GM13977 (cell line): ENCODE measurements at regions not wholly inside any gene's neighbourhood (a gene's known extent, or its start where the extent isn't known, plus 50 kb on each side); places are given as distances from the start of the nearest gene placed in this dataset.
"Not testable (repeated sequence)": the region's sequence is repeated elsewhere in the genome, so short reads cannot be mapped to it uniquely, and the experiment has no call there.

Experiments used
- DNase-seq: peaks from one replicate; pipeline ENCODE4 v3.0.0; 2012; ENCODE audit warnings: low spot score
- in situ Hi-C: fragments of 300-500 bp; cut with MboI; formaldehyde crosslinking; loops from one replicate; pipeline ENCODE4 v1.12.0; 2022; ENCODE audit warnings: low sequenced_read_pairs, low pct_unique_long_range_greater_than_20kb, mixed read lengths, inconsistent platforms; ENCODE audit not compliant: unreplicated experiment

DNA sequence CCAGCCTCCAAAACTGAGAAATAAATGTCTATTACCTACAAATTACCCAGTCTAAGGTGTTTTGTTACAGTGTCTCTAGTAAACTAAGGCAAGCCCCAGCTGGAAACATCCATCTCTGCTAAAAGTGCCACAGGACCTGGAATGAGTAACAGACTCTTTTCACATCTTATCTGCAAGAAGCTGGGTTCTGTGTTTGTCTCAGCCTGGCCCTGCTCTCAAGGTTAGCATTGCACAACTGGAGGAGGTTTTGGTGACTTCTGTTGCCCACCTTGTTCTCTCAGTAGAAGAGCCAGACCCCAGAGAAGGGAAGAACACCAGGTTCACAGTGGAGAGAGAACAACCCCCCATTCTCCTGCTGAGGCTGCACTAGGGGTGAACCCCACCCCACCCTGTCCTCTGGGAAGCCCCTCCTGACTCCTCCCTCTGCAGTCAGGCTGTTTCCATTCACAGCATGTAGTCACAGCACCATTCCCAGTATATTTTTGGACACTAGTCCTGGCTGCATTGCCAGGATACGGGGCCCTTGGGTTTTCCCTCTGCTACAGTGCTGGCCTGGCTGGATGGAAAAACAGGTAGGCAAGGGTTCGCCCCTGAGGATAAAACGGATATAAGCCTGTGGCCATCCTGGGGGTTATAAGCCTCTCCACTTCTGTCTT, 280.0 kb downstream of the BCL2L11 start:
- in situ Hi-C loops, DNase-seq: not testable (repeated sequence)

- DNase-seq, in situ Hi-C loops: not testable (repeated sequence)
Measured at GRCh38 chr2:111401270-111402140, 280.8 kb downstream of the BCL2L11 start.

DNA sequence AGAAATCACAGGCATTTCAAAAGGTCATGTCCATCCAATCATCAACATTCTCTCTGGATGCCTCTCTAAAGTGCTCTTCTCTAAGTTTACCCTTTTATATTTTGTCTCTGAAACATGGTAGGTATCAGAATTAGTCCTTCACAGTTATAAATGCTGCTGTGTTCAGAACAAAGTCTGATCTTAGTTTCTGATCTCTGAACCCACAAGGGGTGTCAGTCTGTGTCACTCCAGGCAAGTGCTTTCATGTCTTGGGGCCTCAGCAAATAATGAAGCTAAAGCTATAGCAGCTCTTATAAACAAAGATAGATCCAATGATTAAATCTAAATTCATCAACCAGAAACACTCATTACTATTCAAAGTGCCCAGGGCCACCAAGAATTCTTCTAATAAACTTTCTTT, 281.7 kb downstream of the BCL2L11 start:
- in situ Hi-C loops, DNase-seq: not testable (repeated sequence)

GRCh38 chr2:111403287-111403686, 282.6 kb downstream of the BCL2L11 start:
- in situ Hi-C loops, DNase-seq: not testable (repeated sequence)

- DNase-seq, in situ Hi-C loops: not testable (repeated sequence)
Measured at GRCh38 chr2:111406616-111407015, 285.9 kb downstream of the BCL2L11 start.

DNA sequence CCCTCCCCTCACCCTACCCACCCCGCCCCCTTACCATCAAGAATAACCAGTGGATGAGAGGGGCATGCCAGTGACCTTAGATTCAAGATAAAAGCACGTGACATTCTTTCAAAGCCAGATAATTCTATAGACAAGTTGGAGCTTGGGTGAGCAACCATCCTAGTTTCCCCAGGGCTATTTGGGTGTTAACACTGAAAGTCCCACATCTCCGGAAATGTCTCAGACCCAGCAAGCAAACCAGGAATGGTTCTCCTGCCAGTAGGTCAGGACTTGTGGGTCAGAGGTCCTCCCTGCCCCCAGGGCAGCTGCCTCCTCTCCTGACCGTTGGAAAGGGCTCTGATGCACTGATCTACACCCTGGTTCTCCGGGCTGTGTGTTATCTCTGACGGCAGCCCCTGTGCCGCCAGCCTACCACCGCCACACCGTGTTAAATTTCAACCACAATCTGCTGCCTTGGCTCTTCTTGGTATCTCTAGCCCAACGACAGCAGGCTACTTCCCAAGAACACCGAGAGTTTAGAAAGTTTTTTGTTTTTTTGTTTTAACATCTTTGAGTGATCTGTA, 287.0 kb downstream of the BCL2L11 start:
- in situ Hi-C loops, DNase-seq: not testable (repeated sequence)

- DNase-seq, in situ Hi-C loops: not testable (repeated sequence)
Measured at GRCh38 chr2:111410868-111411406, 290.2 kb downstream of the BCL2L11 start.

- DNase-seq, in situ Hi-C loops: not testable (repeated sequence)
Measured at GRCh38 chr2:111411867-111412681, 291.4 kb downstream of the BCL2L11 start.

DNA sequence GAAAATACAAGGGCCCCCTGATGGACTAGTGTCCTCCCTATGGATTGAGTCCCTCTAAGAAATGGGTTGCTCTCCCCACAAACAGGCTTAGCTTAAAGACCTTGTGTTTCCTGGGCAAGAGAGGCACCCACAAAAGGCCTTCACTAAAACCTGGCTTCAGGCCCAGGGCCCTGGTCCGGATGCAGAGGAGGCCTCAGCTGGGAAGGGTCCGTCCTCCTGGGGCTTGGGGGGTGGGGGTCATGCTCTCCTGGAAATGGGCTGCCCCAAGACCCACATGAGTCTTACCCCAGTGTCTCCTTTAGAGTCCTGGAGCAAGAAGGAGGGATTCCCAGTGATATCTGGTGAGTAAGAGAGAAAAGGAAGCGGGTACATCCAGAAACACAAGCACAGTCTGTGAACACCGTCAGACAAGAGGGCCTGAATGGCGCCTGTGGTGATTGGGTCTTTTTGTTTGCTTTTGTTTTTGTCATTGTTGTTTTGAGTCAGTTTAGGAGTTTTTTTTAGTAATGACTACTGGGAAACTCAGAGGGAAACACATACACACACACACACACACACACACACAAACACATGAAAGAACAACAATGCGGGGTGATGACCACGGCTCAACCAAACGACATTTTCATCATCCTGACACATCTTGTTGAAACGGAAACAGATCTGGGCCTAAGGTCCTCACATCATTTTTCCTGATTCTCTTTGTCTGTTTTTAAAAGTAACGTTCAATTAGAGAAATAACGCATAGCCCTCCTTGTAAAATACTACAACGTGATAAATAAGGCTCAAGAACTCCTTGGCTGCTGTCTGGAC, 292.3 kb downstream of the BCL2L11 start:
- DNase-seq, in situ Hi-C loops: not testable (repeated sequence)

GRCh38 chr2:111413950-111414349, 293.2 kb downstream of the BCL2L11 start:
- in situ Hi-C loops, DNase-seq: not testable (repeated sequence)

- in situ Hi-C loops, DNase-seq: not testable (repeated sequence)
Measured at GRCh38 chr2:111415765-111416743, 295.3 kb downstream of the BCL2L11 start.

GRCh38 chr2:111417026-111417425, 296.3 kb downstream of the BCL2L11 start:
- in situ Hi-C loops, result not testable (repeated sequence)

GRCh38 chr2:111418091-111418875, 297.6 kb downstream of the BCL2L11 start:
- in situ Hi-C loops, DNase-seq: not testable (repeated sequence)

More at GRCh38 chr2:111417026-111417425, 296.3 kb downstream of the BCL2L11 start:
- not testable (repeated sequence) for DNase-seq

GRCh38 chr2:111420074-111420473, 299.4 kb downstream of the BCL2L11 start:
- DNase-seq, in situ Hi-C loops: not testable (repeated sequence)

GRCh38 chr2:111420835-111421234, 300.1 kb downstream of the BCL2L11 start:
- in situ Hi-C loops, DNase-seq: not testable (repeated sequence)
